ENCODE measurements at regions not wholly inside any gene's neighbourhood (a gene's known extent, or its start where the extent isn't known, plus 50 kb on each side); places are given as distances from the start of the nearest gene placed in this dataset.

DNA sequence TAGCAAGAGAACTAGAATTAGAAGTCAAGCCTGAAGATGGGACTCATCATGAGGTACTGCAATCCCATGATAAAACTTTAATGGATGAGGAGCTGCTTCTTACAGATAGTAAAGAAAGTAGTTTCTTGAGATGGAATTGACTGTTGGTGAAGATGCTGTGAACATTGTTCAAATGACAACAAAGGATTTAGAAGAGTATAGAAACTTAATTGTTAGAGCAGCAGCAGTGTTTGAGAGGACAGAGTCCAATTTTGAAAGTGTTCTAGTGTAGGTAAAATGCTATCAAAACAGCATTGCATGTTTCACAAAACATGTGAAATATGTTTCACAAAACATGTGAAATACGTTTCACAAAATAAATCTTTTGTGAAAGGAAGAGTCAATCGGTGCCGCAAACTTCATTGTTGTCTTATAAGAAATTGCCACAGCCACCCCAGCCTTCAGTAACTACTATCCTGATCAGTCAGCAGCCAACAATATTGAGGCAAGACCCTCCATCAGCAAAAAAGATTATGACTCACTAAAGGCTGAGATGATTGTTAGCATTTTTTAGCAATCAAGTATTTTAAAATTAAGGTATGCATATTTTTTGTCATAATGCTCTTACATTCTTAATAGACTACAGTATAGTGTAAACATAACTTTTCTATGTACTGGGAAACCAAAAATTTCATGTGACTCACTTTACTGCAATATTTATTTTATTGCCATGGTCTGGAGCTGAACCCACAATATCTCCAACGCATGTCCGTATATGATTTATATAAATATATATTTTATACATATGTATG, 173.4 kb upstream of the BMP4 start:
- DNase-seq (ENCODE audit: low spot score), result no peak

DNA sequence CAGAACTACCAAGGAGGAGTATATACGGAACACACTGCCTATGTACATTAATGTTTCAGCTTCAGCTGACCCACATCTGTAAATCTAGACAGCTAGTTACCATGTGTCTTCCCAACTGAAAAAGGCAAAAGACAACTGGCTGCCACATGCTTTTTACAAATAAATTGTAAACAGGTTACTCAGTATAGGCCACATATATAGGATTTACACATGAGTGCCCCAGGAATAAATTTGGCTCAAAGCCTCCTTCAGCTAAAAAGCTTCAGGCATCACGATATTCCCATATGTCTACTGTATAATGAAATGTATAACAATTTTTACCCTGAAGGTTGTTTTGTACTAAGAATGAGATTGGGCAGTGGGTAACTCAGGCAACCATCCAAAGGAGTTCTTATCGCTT, 175.9 kb upstream of the BMP4 start:
- no peak for DNase-seq (ENCODE audit: low spot score)

DNA sequence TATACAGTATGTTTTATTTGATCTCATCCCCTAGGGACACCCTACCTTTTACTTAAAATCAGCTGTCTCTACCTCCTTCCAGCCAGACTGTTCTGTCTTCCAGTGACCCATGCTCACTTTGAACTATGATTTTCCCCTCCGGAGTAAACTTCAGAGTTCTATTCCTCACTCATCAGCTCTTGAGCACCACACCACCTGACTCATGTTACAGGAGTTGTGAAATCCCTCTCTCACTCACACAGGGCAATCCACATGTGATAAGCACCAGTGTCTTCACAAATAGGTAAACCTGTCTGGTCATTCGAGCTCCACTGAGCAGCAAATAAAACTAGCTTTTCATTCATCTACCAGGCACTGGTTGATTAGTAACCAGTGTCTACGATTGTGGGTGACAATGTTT, 177.3 kb upstream of the BMP4 start:
- DNase-seq (ENCODE audit: low spot score), result peak; percentile 90

DNA sequence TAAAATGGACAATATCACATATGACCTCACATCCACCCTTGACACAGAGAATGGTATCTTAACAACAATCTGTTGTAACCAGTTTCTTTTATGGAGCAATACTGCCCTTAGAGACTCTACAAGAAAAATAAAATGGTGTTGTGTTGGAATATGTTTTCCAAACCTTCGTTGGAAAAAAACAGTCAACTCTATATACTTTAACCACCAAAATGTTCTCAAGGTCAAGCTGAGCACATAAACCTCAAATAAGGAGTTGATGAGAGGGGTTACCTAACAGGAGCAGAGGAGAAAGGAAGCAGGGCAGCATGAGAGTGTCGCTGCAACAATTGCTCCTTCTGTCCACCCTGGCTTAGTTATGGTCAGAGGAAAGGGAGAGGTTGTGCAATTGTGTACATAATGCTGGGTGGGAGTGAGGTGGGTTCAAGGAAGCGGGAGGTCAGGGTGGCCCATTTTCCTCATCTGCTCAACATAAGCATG, 179.2 kb upstream of the BMP4 start:
- DNase-seq (ENCODE audit: low spot score), result no peak

- no peak for DNase-seq (ENCODE audit: low spot score)
These were observed 180.4 kb upstream of the BMP4 start for GRCh38 chr14:54136894-54137613.

DNA sequence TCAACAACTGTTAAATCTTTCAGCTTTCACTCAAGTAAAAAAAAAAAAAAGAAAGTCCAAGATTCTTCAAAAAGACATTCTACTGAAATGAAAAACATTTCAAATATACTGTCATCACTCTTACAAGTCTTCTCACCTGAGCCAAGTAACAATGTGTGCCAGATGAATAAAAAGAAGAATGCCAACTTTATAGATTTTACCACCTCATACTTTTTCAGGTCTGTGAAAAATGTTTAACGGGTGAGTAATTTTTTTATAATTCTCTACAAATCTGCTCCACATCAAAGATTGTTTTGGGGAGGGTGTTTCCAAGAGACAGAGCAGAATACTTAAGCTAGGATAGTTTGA, 181.0 kb upstream of the BMP4 start:
- DNase-seq (ENCODE audit: low spot score), result peak; percentile 50

GRCh38 chr14:54138024-54138353, 181.4 kb upstream of the BMP4 start:
- DNase-seq (ENCODE audit: low spot score), result peak; percentile 64

- no peak for DNase-seq (ENCODE audit: low spot score)
These were observed 181.9 kb upstream of the BMP4 start for GRCh38 chr14:54138354-54139038.

- no peak for DNase-seq (ENCODE audit: low spot score)
These were observed 183.9 kb upstream of the BMP4 start for GRCh38 chr14:54140551-54140950.

DNA sequence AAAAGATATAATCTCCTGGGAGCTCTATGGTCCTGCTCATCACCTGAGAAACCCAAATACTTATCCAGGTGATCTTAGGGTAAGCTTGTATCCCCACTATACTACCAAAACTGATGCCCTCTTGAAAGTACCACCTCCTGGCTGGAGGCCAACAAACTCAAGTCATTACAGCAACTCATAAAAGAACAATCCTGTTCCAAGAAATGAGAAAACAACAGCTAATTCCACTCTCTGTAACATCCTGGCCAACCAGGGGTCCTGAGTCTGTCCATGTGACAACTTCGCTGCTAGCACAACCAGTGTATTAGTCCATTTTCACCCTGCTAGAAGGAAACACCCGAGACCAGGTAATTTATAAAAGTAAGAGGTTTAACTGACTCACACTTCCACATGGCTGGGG, 190.0 kb upstream of the BMP4 start:
- no peak for DNase-seq (ENCODE audit: low spot score)

GRCh38 chr14:54147282-54147681, 190.7 kb upstream of the BMP4 start:
- DNase-seq (ENCODE audit: low spot score), result peak; percentile 56

DNA sequence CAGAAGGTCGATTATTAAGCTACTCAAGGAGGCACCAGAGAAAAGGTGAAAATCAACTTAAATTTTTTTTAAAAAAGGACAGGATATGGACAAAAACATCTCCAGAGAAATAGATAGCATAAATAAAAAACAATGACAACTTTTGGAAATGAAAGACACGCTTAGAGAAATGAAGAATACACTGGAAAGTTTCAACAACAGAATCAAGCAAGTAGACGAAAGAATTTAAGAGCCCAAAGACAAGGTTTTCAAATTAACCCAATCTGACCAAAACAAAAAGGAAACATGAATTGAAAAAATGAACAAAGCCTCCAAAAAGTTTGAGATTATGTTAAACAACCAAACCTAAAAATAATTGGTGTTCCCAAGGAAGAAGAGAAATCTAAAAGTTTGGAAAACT, 191.1 kb upstream of the BMP4 start:
- no peak for DNase-seq (ENCODE audit: low spot score)

GRCh38 chr14:54148251-54148650, 191.6 kb upstream of the BMP4 start:
- DNase-seq (ENCODE audit: low spot score), result no peak

DNA sequence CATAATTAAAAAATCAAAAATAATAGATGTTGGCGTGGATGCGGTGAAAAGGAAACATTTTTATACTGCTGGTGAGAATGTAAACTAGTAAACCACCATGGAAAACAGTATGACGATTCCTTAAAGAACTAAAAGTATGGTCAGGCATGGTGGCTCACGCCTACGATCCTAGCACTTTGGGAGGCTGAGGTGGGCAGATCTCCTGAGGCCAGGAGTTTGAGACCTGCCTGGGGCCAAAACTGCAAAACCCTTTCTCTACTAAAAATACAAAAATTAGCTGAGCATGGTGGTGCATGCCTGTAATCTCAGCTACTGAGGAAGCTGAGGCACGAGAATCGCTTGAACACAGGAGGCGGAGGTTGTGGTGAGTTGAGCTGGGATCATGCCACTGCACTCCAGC, 195.7 kb upstream of the BMP4 start:
- no peak for DNase-seq (ENCODE audit: low spot score)

DNA sequence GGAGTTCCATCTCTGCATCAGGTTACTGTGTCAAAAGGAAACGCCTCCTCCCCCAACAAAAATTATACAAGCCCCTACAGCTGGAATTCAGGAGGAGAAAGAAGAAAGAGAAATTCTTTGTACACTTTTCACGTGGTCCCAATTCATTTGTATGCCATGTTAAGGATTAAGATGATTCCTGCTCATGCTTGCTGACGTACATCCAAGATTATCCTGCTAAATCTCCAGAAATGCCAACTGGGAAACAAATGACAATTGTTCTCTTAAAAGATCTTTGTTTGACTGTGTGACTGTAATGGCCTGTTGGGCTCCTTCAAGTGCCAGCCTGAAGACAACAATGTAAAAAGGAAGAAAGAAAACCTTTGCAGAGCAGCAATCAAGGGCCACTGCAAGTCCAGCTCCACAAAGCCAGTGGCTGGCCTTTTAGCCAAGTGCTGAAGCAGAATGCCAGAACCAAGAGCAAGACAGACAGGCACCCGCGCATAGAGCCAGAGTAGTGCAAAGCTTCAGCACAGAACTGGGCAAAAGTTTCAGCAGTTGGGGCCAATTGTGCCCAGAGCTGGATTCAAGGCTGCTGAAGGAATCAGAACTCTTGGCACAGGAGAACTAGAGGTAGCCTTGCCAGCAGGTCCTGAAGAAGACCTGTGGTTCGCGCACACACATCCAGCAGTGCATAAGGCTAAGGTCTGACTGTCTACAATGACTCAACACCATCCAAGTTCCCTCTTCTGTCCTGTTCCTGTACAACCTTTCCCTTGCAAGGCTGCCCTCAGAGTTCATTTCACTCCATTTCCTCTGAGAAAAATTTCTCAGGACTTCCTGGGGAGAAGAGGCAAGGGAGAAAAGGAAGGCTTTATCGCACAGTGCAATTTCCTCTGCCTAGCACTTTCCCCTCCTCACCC, 209.7 kb upstream of the BMP4 start:
- DNase-seq (ENCODE audit: low spot score), result no peak

DNA sequence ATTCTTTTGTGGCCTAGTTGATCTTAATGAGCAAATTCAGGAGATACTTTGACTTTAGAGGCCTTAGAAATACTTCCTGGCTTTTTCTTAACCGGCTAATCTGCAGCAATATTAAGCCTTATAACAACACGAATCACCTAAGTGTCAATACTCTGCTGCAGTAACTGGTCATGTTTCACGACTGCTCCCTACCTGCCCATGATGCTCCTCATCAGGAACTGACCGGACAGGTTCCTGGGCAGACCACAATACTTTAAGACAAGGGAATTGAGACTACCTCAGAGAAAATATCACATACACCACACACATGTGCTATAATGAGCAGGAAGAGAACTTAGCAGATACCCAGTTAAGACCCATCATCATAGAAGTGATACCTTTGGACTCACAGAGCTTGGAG, 211.9 kb upstream of the BMP4 start:
- no peak for DNase-seq (ENCODE audit: low spot score)

GRCh38 chr14:54169254-54169924, 212.8 kb upstream of the BMP4 start:
- peak; percentile 95 for DNase-seq (ENCODE audit: low spot score)

GRCh38 chr14:54170301-54170700, 213.7 kb upstream of the BMP4 start:
- no peak for DNase-seq (ENCODE audit: low spot score)

DNA sequence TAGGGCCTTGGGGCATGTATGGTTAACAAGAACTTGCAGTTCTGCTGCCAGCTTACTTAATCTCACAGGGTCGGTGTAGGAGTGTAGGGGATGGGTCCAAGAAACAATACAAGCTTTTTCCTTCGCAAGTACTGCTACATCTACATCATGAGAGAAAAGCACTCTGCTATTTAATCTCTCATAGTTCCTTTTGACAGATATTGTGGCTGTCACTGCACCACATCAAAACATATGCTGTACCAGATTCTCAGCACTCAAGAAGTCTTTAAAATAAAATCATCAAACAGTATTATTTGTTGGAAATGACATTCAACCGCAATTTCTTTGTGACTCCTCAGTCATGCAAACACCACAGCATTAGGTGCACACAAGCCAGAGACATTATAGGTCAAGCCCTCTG, 215.5 kb upstream of the BMP4 start:
- no peak for DNase-seq (ENCODE audit: low spot score)

- no peak for DNase-seq (ENCODE audit: low spot score)
These were observed 215.9 kb upstream of the BMP4 start for GRCh38 chr14:54172562-54172961.

GRCh38 chr14:54173802-54174201, 217.2 kb upstream of the BMP4 start:
- DNase-seq (ENCODE audit: low spot score), result no peak

DNA sequence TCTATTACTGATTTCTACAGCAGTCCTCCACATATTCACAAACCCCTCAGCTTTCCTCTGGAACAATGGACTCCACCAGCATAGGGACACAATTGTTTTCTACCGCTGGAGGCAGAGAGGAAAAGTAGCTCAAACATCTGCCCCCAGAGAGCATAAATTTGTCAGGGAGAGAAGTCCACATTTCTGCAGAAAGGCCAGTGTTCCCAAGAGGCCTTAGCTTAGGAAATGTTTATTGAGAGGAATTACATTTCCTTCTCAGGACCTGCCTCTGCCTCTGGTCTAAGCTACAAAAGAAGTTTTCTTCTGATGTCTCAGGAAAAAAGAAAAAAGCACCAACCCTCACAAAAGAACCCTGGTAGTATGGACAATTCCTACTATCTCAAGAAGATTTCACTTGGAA, 217.8 kb upstream of the BMP4 start:
- no peak for DNase-seq (ENCODE audit: low spot score)
